GM12878 (cell line): ENCODE measurements at regions not wholly inside any gene's neighbourhood (a gene's known extent, or its start where the extent isn't known, plus 50 kb on each side); places are given as distances from the start of the nearest gene placed in this dataset.

ENCODE experiments used
- ATAC-seq: fragments of 200-7000 bp; cut with Tn5 transposase; 3 replicates; pipeline ENCODE4 v1.9.1; 2020; ENCODE audit warnings: mild to moderate bottlenecking, moderate library complexity
- BruUV-seq: library from RNA; stranded (reverse); fragments of 400-500 nt; replicated peaks from 2 replicates; lab custom pipeline; 2021; lab: Mats Ljungman, UMichigan
- CTCF ChIA-PET: fragments of 300-600 bp; sonication (Branson Sonifier 250); formaldehyde crosslinking; extraction: SDS; loops from one replicate; lab custom pipeline; 2021; ENCODE audit warnings: inconsistent platforms; lab: Yijun Ruan, JAX
- POLR2A ChIA-PET: fragments of 350-600 bp; formaldehyde crosslinking; extraction: SDS; loops from one replicate; lab custom pipeline; 2021; ENCODE audit warnings: inconsistent platforms; lab: Charles Lee
- RAD21 ChIA-PET: fragments of 300-600 bp; sonication (Branson Sonifier 250); formaldehyde crosslinking; loops from one replicate; lab custom pipeline; 2023; ENCODE audit warnings: antibody characterized with exemption; ENCODE audit not compliant: unreplicated experiment; lab: Charles Lee
- SMC1A ChIA-PET: fragments of 300-600 bp; sonication (Branson Sonifier 250); formaldehyde crosslinking; loops from one replicate; lab custom pipeline; 2023; ENCODE audit not compliant: unreplicated experiment, uncharacterized antibody; lab: Charles Lee
- DNase-seq: peaks from one replicate; pipeline ENCODE4 v3.0.0-alpha.2; 2011; ENCODE audit warnings: low read depth, low spot score
- FAIRE-seq: peaks from 3 replicates; lab custom pipeline; 2011; peaks lifted over from hg19 to GRCh38; lab: Jason Lieb, UNC
- H2AFZ ChIP-seq: 2 replicates; pipeline ENCODE4 v1.6.0; 2011; ENCODE audit warnings: low read depth, low read length, control low read depth; ENCODE audit not compliant: control insufficient read depth
- H3K27ac ChIP-seq: 2 replicates; pipeline ENCODE4 v1.5.1; 2011; ENCODE audit warnings: control low read depth; ENCODE audit not compliant: control insufficient read depth, insufficient read depth
- H3K27me3 ChIP-seq, 2 experiments: replicated peaks in 1 of 2; 2 replicates each; pipeline versions ENCODE4 v1.6.0 to v1.6.1; 2011; ENCODE audit warnings: low read length in 1 of 2; ENCODE audit not compliant: control insufficient read depth in 2 of 2, insufficient read depth in 2 of 2
- H3K36me3 ChIP-seq, 2 experiments: 2 replicates each; pipeline ENCODE4 v1.5.1; 2011; ENCODE audit warnings: low read length in 1 of 2; ENCODE audit not compliant: control insufficient read depth in 2 of 2, insufficient read depth in 2 of 2
- H3K4me1 ChIP-seq: 2 replicates; pipeline ENCODE4 v1.6.1; 2011; ENCODE audit warnings: mild to moderate bottlenecking, low read length, moderate library complexity, mixed read lengths; ENCODE audit not compliant: control insufficient read depth, insufficient read depth
- H3K4me2 ChIP-seq: 2 replicates; pipeline ENCODE4 v1.6.0; 2011; ENCODE audit warnings: control low read depth; ENCODE audit not compliant: control insufficient read depth, insufficient read depth
- H3K4me3 ChIP-seq: fragments of 200-600 bp; sonication (generic); 2 replicates; pipeline ENCODE4 v1.5.1; 2016
- H3K79me2 ChIP-seq: 2 replicates; pipeline ENCODE4 v1.6.0; 2011; ENCODE audit warnings: low read length; ENCODE audit not compliant: control insufficient read depth, insufficient read depth
- H3K9ac ChIP-seq: 2 replicates; pipeline ENCODE4 v1.8.0; 2011; ENCODE audit warnings: low read length, control low read depth, mixed read lengths; ENCODE audit not compliant: control insufficient read depth, insufficient read depth
- H3K9me3 ChIP-seq: replicated peaks from 3 replicates; pipeline ENCODE4 v1.5.1; 2011; ENCODE audit warnings: mild to moderate bottlenecking, low read length; ENCODE audit not compliant: control insufficient read depth, insufficient read depth
- H4K20me1 ChIP-seq: 2 replicates; pipeline ENCODE4 v1.6.0; 2011; ENCODE audit not compliant: control insufficient read depth, insufficient read depth
- ATF2 ChIP-seq: IDR thresholded peaks from 2 replicates; pipeline ENCODE4 v1.6.1; 2012; ENCODE audit warnings: low read length, inconsistent platforms
- CBFB ChIP-seq: IDR thresholded peaks from 2 replicates; pipeline ENCODE4 v1.6.1; 2016; ENCODE audit warnings: antibody characterized with exemption, low read depth
- EP300 ChIP-seq, 2 experiments: fragments of 150-350 bp in 1 of 2; IDR thresholded peaks; 2 replicates each; pipeline ENCODE4 v1.6.1; 2011 to 2012; ENCODE audit warnings: low read depth in 2 of 2, low read length in 2 of 2, borderline replicate concordance in 1 of 2, improper control_type of control experiment in 1 of 2, inconsistent platforms in 1 of 2; ENCODE audit not compliant: control insufficient read depth in 1 of 2
- FOXK2 ChIP-seq: fragments of 450-650 bp; IDR thresholded peaks from 2 replicates; pipeline ENCODE4 v1.6.1; 2017; ENCODE audit warnings: mild to moderate bottlenecking, moderate library complexity
- GATAD2B ChIP-seq: fragments of 450-650 bp; conservative IDR thresholded peaks from 2 replicates; pipeline ENCODE4 v1.6.1; 2017; ENCODE audit warnings: low read depth, mild to moderate bottlenecking, moderate library complexity
- MLLT1 ChIP-seq: fragments of 450-650 bp; IDR thresholded peaks from 2 replicates; pipeline ENCODE4 v1.6.1; 2016; ENCODE audit warnings: mild to moderate bottlenecking
- NRF1 ChIP-seq: conservative IDR thresholded peaks from 2 replicates; pipeline ENCODE4 v1.6.1; 2011; ENCODE audit warnings: mild to moderate bottlenecking, low read depth, low read length, improper control_type of control experiment
- PAX5 ChIP-seq: IDR thresholded peaks from 2 replicates; pipeline ENCODE4 v1.6.1; 2011; ENCODE audit warnings: low read depth, low read length, borderline replicate concordance
- PAX8 ChIP-seq: fragments of 450-650 bp; IDR thresholded peaks from 2 replicates; pipeline ENCODE4 v1.6.1; 2017; ENCODE audit warnings: mild to moderate bottlenecking, moderate library complexity
- POLR2AphosphoS2 ChIP-seq: IDR thresholded peaks from 2 replicates; pipeline ENCODE4 v1.6.1; 2011; ENCODE audit warnings: low read depth, mild to moderate bottlenecking, low read length, improper control_type of control experiment, moderate library complexity
- SRF ChIP-seq, 2 experiments: IDR thresholded peaks; 2 replicates each; pipeline ENCODE4 v1.6.1; 2011; ENCODE audit warnings: low read depth in 2 of 2, low read length in 2 of 2, mild to moderate bottlenecking in 1 of 2, moderate library complexity in 1 of 2
- STAT1 ChIP-seq: fragments of 450-650 bp; conservative IDR thresholded peaks from 2 replicates; pipeline ENCODE4 v1.6.1; 2014; ENCODE audit warnings: antibody characterized with exemption, mild to moderate bottlenecking
- WGBS: methylation state at CpG from one replicate; pipeline ENCODE4 v1.1.6; 2016; ENCODE audit warnings: low lambda C conversion rate; ENCODE audit not compliant: insufficient replicate concordance, insufficient coverage; ENCODE audit errors: missing lambda C conversion rate; 5-methylcytosine and 5-hydroxymethylcytosine counted together
- in situ Hi-C: fragments of 300-500 bp; cut with MboI; formaldehyde crosslinking; loops from 9 replicates; pipeline ENCODE4 v1.14.3; 2018; ENCODE audit warnings: mixed read lengths
- intact Hi-C: fragments of 100-400 bp; cut with micrococcal nuclease; formaldehyde crosslinking; loops from one replicate; pipeline ENCODE4 v1.14.2; 2022; ENCODE audit not compliant: unreplicated experiment

DNA sequence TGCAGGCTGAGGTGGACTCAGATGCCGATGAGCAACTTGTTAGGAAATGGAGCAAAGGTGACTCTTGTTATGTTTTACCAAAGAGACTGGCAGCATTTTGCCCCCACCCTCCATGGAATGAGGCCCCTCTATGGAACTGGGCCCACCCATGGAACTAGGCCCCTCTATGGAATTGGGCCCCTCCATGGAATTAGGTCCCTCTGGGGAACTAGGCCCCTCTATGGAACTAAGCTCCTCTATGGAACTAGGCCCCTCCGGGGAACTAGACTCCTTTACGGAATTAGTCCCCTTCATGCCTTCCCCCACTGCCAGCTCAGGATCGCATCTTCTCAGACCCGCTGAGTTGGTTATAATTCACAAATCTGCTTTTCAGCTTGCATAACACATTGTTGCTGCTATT lies 144.9 kb downstream of the THBS2 start:
- H3K4me1 ChIP-seq = no peaks in the 10 kb centered on the region
- TF ChIP-seq STAT1 (no peak), CBFB (no peak), MLLT1 (no peak), POLR2AphosphoS2 (no peak), EP300 (IDR thresholded peaks at IDR 0.05; ENCODE audit: borderline replicate concordance in 1 of 2, control insufficient read depth in 1 of 2, low read depth in 2 of 2, low read length in 2 of 2) (no peak), GATAD2B (no peak), PAX5 (no peak)
- 81% methylated on average over 5 of the region's 5 CpGs for WGBS
- DNase-seq = no peak
- intact Hi-C loops (no loop called here), in situ Hi-C loops (no loop called here)
- H3K27me3 ChIP-seq = no peaks in the 10 kb centered on the region
- H3K4me2 ChIP-seq = no peak overlapping the region
- H3K4me3 ChIP-seq = no peak overlapping the region
- ChIA-PET CTCF (no interaction called here), RAD21 (no interaction called here), SMC1A (no interaction called here), POLR2A (no interaction called here)
- no peak for FAIRE-seq
- H3K36me3 ChIP-seq = no peaks in the 10 kb centered on the region
- no peak overlapping the region for H3K9ac ChIP-seq
- H3K9me3 ChIP-seq = no peaks in the 10 kb centered on the region; the same call in 2 of the 3 replicates
- no peak overlapping the region for H3K27ac ChIP-seq
- no TSS peak for BruUV-seq
- no peaks in the 10 kb centered on the region for H3K79me2 ChIP-seq
- no peak overlapping the region for H2AFZ ChIP-seq
- no peaks in the 10 kb centered on the region for H4K20me1 ChIP-seq
- no peak for ATAC-seq

GRCh38 chr6:169106176-169106575 lies 147.5 kb downstream of the THBS2 start:
- no peaks in the 10 kb centered on the region for H3K79me2 ChIP-seq
- no peaks in the 10 kb centered on the region; the same call in 2 of the 3 replicates for H3K9me3 ChIP-seq
- H3K4me1 ChIP-seq = no peaks in the 10 kb centered on the region
- no peak overlapping the region for H3K4me3 ChIP-seq
- intact Hi-C loops = no loop called here
- no peak for DNase-seq
- no peak overlapping the region for H3K27ac ChIP-seq
- H3K36me3 ChIP-seq = no peaks in the 10 kb centered on the region
- no peak overlapping the region for H2AFZ ChIP-seq
- TF ChIP-seq ATF2 = no peak
- TF ChIP-seq PAX8 = no peak
- no peak for TF ChIP-seq NRF1
- TF ChIP-seq PAX5 = no peak
- TF ChIP-seq FOXK2 = no peak
- TF ChIP-seq SRF (IDR thresholded peaks at IDR 0.05; ENCODE audit: low read depth in 2 of 2, low read length in 2 of 2) = no peak
- no peak for ATAC-seq
- no peak for FAIRE-seq
- no peak overlapping the region for H3K4me2 ChIP-seq
- CTCF ChIA-PET = no interaction called here
- no peaks in the 10 kb centered on the region for H4K20me1 ChIP-seq
- POLR2A ChIA-PET = no interaction called here
- in situ Hi-C loops = no loop called here
- no TSS peak for BruUV-seq
- WGBS = 71% methylated on average over 2 of the region's 2 CpGs
- H3K9ac ChIP-seq = no peak overlapping the region
- SMC1A ChIA-PET = no interaction called here
- H3K27me3 ChIP-seq = no peaks in the 10 kb centered on the region
- RAD21 ChIA-PET = no interaction called here
